H9 (cell line): ENCODE measurements at regions not wholly inside any gene's neighbourhood (a gene's known extent, or its start where the extent isn't known, plus 50 kb on each side); places are given as distances from the start of the nearest gene placed in this dataset.

Experiments
- DNase-seq: peaks from one replicate; pipeline ENCODE4 v3.0.0-alpha.2; 2017
- H2AFZ ChIP-seq: one replicate; pipeline ENCODE4 v1.6.1; 2013; ENCODE audit warnings: mild to moderate bottlenecking, low read length, control low read depth, moderate library complexity
- H2AK5ac ChIP-seq: 2 replicates; pipeline ENCODE4 v1.6.1; 2013; ENCODE audit warnings: low read length, control low read depth, mixed read lengths; ENCODE audit not compliant: insufficient read length
- H2BK120ac ChIP-seq: one replicate; pipeline ENCODE4 v1.6.1; 2013; ENCODE audit warnings: low read depth, mild to moderate bottlenecking, low read length, control low read depth, inconsistent platforms; ENCODE audit not compliant: poor library complexity, severe bottlenecking
- H2BK12ac ChIP-seq: 2 replicates; pipeline ENCODE4 v1.6.1; 2013; ENCODE audit warnings: low read length, control low read depth, mixed read lengths, low read depth; ENCODE audit not compliant: insufficient read length
- H2BK15ac ChIP-seq: 2 replicates; pipeline ENCODE4 v1.6.1; 2013; ENCODE audit warnings: low read depth, low read length, control low read depth
- H2BK20ac ChIP-seq: one replicate; pipeline ENCODE4 v1.6.1; 2013; ENCODE audit warnings: low read depth, mild to moderate bottlenecking, low read length, control low read depth, inconsistent platforms; ENCODE audit not compliant: poor library complexity, severe bottlenecking
- H2BK5ac ChIP-seq: 2 replicates; pipeline ENCODE4 v1.6.1; 2013; ENCODE audit warnings: low read length, control low read depth, mixed read lengths; ENCODE audit not compliant: insufficient read length
- H3K14ac ChIP-seq: 2 replicates; pipeline ENCODE4 v1.6.1; 2013; ENCODE audit warnings: low read length, control low read depth; ENCODE audit not compliant: insufficient read depth
- H3K18ac ChIP-seq: 2 replicates; pipeline ENCODE4 v1.6.1; 2013; ENCODE audit warnings: low read depth, mild to moderate bottlenecking, mixed read lengths, low read length, control low read depth; ENCODE audit not compliant: insufficient read length
- H3K23ac ChIP-seq: 2 replicates; pipeline ENCODE4 v1.6.1; 2013; ENCODE audit warnings: low read length, control low read depth, mixed read lengths, low read depth; ENCODE audit not compliant: insufficient read length
- H3K23me2 ChIP-seq: 2 replicates; pipeline ENCODE4 v1.6.1; 2013; ENCODE audit warnings: low read depth, mild to moderate bottlenecking, mixed read lengths, low read length, control low read depth; ENCODE audit not compliant: insufficient read length, poor library complexity, severe bottlenecking
- H3K27ac ChIP-seq: 2 replicates; pipeline ENCODE4 v1.5.1; 2013; ENCODE audit warnings: low read length, control low read depth, mixed read lengths, low read depth; ENCODE audit not compliant: insufficient read length
- H3K27me3 ChIP-seq: 2 replicates; pipeline ENCODE4 v1.6.1; 2013; ENCODE audit warnings: low read length, control low read depth, inconsistent platforms; ENCODE audit not compliant: insufficient read depth
- H3K4ac ChIP-seq: 2 replicates; pipeline ENCODE4 v1.6.1; 2013; ENCODE audit warnings: low read depth, mild to moderate bottlenecking, control low read depth, inconsistent platforms, low read length, moderate library complexity
- H3K4me1 ChIP-seq: 2 replicates; pipeline ENCODE4 v1.6.1; 2013; ENCODE audit warnings: low read length, control low read depth, inconsistent platforms; ENCODE audit not compliant: insufficient read depth
- H3K4me2 ChIP-seq: 2 replicates; pipeline ENCODE4 v1.6.1; 2013; ENCODE audit warnings: low read length, control low read depth, mixed read lengths; ENCODE audit not compliant: insufficient read length, insufficient read depth
- H3K56ac ChIP-seq: 2 replicates; pipeline ENCODE4 v1.6.1; 2013; ENCODE audit warnings: low read depth, mild to moderate bottlenecking, mixed read lengths, low read length, control low read depth; ENCODE audit not compliant: insufficient read length
- H3K79me1 ChIP-seq: 2 replicates; pipeline ENCODE4 v1.6.1; 2013; ENCODE audit warnings: low read depth, mild to moderate bottlenecking, moderate library complexity, low read length, control low read depth, inconsistent platforms; ENCODE audit not compliant: insufficient read depth, poor library complexity, severe bottlenecking
- H3K79me2 ChIP-seq: 2 replicates; pipeline ENCODE4 v1.6.1; 2013; ENCODE audit warnings: low read length, control low read depth, inconsistent platforms; ENCODE audit not compliant: insufficient read depth
- H3K9ac ChIP-seq: 2 replicates; pipeline ENCODE4 v1.6.1; 2013; ENCODE audit warnings: low read length, control low read depth, mixed read lengths; ENCODE audit not compliant: insufficient read length; ENCODE audit errors: extremely low read depth
- H3K9me3 ChIP-seq: one replicate; pipeline ENCODE4 v1.6.1; 2013; ENCODE audit warnings: low read depth, low read length, inconsistent platforms; ENCODE audit not compliant: control insufficient read depth
- H3T11ph ChIP-seq: one replicate; pipeline ENCODE4 v1.6.1; 2013; ENCODE audit warnings: mild to moderate bottlenecking, low read length, control low read depth, inconsistent platforms
- H4K20me1 ChIP-seq: one replicate; pipeline ENCODE4 v1.6.1; 2013; ENCODE audit not compliant: control insufficient read depth, insufficient read length, insufficient read depth
- H4K5ac ChIP-seq: 2 replicates; pipeline ENCODE4 v1.6.1; 2013; ENCODE audit warnings: low read depth, mild to moderate bottlenecking, mixed read lengths, low read length, control low read depth; ENCODE audit not compliant: insufficient read length
- H4K8ac ChIP-seq: replicated peaks from 2 replicates; pipeline ENCODE4 v1.6.1; 2013; ENCODE audit warnings: low read length, control low read depth, mixed read lengths, low read depth; ENCODE audit not compliant: insufficient read length
- H4K91ac ChIP-seq: 2 replicates; pipeline ENCODE4 v1.6.1; 2013; ENCODE audit warnings: low read depth, mild to moderate bottlenecking, moderate library complexity, mixed read lengths, low read length, control low read depth; ENCODE audit not compliant: insufficient read length
- H3K27ac Mint-ChIP-seq, 3 experiments: 2 replicates in 2 of 3; 3 replicates in 1 of 3; pipeline ENCODE4 v1.8.0; 2020 to 2021; ENCODE audit warnings: mixed read lengths in 3 of 3, mild to moderate bottlenecking in 1 of 3, moderate library complexity in 1 of 3
- H3K27me3 Mint-ChIP-seq: 2 replicates; pipeline ENCODE4 v1.8.0; 2021; ENCODE audit warnings: low read depth, mild to moderate bottlenecking, moderate library complexity, mixed read lengths
- H3K36me3 Mint-ChIP-seq, 3 experiments: 2 replicates in 2 of 3; 3 replicates in 1 of 3; pipeline ENCODE4 v1.8.0; 2020 to 2021; ENCODE audit warnings: low read depth in 3 of 3, mixed read lengths in 3 of 3; ENCODE audit not compliant: insufficient read depth in 1 of 3
- H3K4me1 Mint-ChIP-seq, 2 experiments: 2 replicates each; pipeline ENCODE4 v1.8.0; 2020; ENCODE audit warnings: mixed read lengths in 2 of 2
- H3K4me3 Mint-ChIP-seq, 2 experiments: 2 replicates in 1 of 2; 3 replicates in 1 of 2; pipeline ENCODE4 v1.8.0; 2020 to 2021; ENCODE audit warnings: mild to moderate bottlenecking in 2 of 2, mixed read lengths in 2 of 2, moderate library complexity in 1 of 2
- H3K9me3 Mint-ChIP-seq, 2 experiments: 2 replicates in 1 of 2; 3 replicates in 1 of 2; pipeline ENCODE4 v1.8.0; 2020; ENCODE audit warnings: mild to moderate bottlenecking in 2 of 2, mixed read lengths in 2 of 2, moderate library complexity in 1 of 2
- WGBS: extraction: QIAGEN DNeasy Blood & Tissue Kit; methylation state at CpG from one replicate; pipeline ENCODE4 v1.1.7; 2013; ENCODE audit warnings: missing lambda C conversion rate, low lambda C conversion rate, mixed read lengths; ENCODE audit not compliant: insufficient read length; ENCODE audit errors: extremely low coverage; 5-methylcytosine and 5-hydroxymethylcytosine counted together
- TF ChIP-seq, protein P1 (sequence below): fragments of 200-600 bp; sonication (generic); conservative IDR thresholded peaks from 3 replicates; pipeline ENCODE4 v1.8.0; 2021; ENCODE audit warnings: antibody characterized with exemption, mild to moderate bottlenecking

DNA sequence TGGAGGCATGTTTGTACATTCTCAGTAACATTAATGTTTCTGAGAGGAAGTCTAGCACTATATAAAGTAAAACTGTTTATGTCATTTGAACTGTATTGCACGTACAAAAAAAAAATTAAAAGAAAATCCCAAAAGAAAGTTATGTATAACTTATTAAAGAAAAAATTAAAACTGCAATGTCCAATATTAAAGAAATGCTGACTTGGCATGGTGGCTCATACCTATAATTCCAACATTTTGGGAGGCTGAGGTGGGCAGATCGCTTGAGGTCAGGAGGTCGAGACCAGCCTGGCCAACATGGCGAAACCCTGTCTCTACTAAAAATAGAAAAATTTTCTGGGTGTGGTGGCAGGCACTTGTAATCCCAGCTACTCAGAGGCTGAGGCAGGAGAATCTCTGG, 178.7 kb upstream of the VIPR2 start:
- no CpG with 5 or more reads among the region's 4 CpGs for WGBS
- Histone ChIP-seq H2AK5ac (no peak overlapping the region), H3K9ac (no peak overlapping the region)

More for the DNA sequence above, 178.7 kb upstream of the VIPR2 start:
- Histone ChIP-seq H3K79me2 (no peaks in the 10 kb centered on the region), H3K23ac (no peak overlapping the region), H3K27ac (no peak overlapping the region), H3K14ac (no peak overlapping the region), H4K5ac (no peak overlapping the region), H4K20me1 (no peaks in the 10 kb centered on the region), H3K27me3 (no peaks in the 10 kb centered on the region), H3K18ac (no peak overlapping the region), H2BK15ac (no peak overlapping the region), H2BK12ac (no peak overlapping the region), H3K4me1 (no peaks in the 10 kb centered on the region), H2AFZ (no peak overlapping the region), H2BK5ac (no peak overlapping the region), H2BK20ac (no peak overlapping the region), H3K4ac (no peak overlapping the region), H4K91ac (no peak overlapping the region), H3K79me1 (no peaks in the 10 kb centered on the region), H3K56ac (no peak overlapping the region), H2BK120ac (no peak overlapping the region), H3K9me3 (peaks cover 16% of the 10 kb centered on the region), H3K23me2 (no peaks in the 10 kb centered on the region), H3K4me2 (no peak overlapping the region), H4K8ac (no peak overlapping the region), H3T11ph (no peak overlapping the region)
- H3K27ac Mint-ChIP-seq, result no peak overlapping the region
- no peaks in the 10 kb centered on the region for H3K4me1 Mint-ChIP-seq
- peaks cover 35 to 95% of the 10 kb centered on the region in 2 experiments for H3K9me3 Mint-ChIP-seq
- no peak overlapping the region for H3K4me3 Mint-ChIP-seq
- TF ChIP-seq, protein P1, sequence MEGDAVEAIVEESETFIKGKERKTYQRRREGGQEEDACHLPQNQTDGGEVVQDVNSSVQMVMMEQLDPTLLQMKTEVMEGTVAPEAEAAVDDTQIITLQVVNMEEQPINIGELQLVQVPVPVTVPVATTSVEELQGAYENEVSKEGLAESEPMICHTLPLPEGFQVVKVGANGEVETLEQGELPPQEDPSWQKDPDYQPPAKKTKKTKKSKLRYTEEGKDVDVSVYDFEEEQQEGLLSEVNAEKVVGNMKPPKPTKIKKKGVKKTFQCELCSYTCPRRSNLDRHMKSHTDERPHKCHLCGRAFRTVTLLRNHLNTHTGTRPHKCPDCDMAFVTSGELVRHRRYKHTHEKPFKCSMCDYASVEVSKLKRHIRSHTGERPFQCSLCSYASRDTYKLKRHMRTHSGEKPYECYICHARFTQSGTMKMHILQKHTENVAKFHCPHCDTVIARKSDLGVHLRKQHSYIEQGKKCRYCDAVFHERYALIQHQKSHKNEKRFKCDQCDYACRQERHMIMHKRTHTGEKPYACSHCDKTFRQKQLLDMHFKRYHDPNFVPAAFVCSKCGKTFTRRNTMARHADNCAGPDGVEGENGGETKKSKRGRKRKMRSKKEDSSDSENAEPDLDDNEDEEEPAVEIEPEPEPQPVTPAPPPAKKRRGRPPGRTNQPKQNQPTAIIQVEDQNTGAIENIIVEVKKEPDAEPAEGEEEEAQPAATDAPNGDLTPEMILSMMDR, result no peak
- H3K36me3 Mint-ChIP-seq, result peaks cover 0 to 27% (median 4%) of the 10 kb centered on the region in 3 experiments; a peak in 5 of 7 replicates
- H3K27me3 Mint-ChIP-seq, result no peaks in the 10 kb centered on the region
- no peak for DNase-seq
